Keratinocyte (primary cell): ENCODE measurements at regions not wholly inside any gene's neighbourhood (a gene's known extent, or its start where the extent isn't known, plus 50 kb on each side); places are given as distances from the start of the nearest gene placed in this dataset.

ENCODE experiments used
- DNase-seq: peaks from one replicate; pipeline ENCODE4 v3.0.0-alpha.2; 2011; ENCODE audit warnings: low read depth, missing footprints, low spot score
- FAIRE-seq: peaks from 2 replicates; lab custom pipeline; 2011; peaks lifted over from hg19 to GRCh38; lab: Jason Lieb, UNC
- H2AFZ ChIP-seq: 2 replicates; pipeline ENCODE4 v1.6.0; 2012; ENCODE audit warnings: low read length, control low read depth, inconsistent platforms; ENCODE audit not compliant: control insufficient read depth
- H3K27ac ChIP-seq: 2 replicates; pipeline ENCODE4 v1.5.1; 2011; ENCODE audit warnings: low read length; ENCODE audit not compliant: control insufficient read depth, insufficient read depth
- H3K27me3 ChIP-seq: 3 replicates; pipeline ENCODE4 v1.6.0; 2011; ENCODE audit warnings: low read length; ENCODE audit not compliant: control insufficient read depth, insufficient read depth; ENCODE audit errors: extremely low read depth
- H3K36me3 ChIP-seq, 2 experiments: 2 replicates in 1 of 2; 3 replicates in 1 of 2; pipeline ENCODE4 v1.5.1; 2011; ENCODE audit warnings: low read length in 2 of 2, mild to moderate bottlenecking in 1 of 2; ENCODE audit not compliant: control insufficient read depth in 2 of 2, insufficient read depth in 2 of 2; ENCODE audit errors: extremely low read depth in 1 of 2
- H3K4me1 ChIP-seq: 3 replicates; pipeline ENCODE4 v1.5.1; 2011; ENCODE audit warnings: low read length; ENCODE audit not compliant: control insufficient read depth, insufficient read depth; ENCODE audit errors: extremely low read depth
- H3K4me2 ChIP-seq: 3 replicates; pipeline ENCODE4 v1.6.0; 2011; ENCODE audit warnings: low read depth, low read length; ENCODE audit not compliant: control insufficient read depth, insufficient read depth; ENCODE audit errors: extremely low read depth
- H3K4me3 ChIP-seq, 3 experiments: fragments of 200-600 bp in 1 of 3; sonication (generic) in 1 of 3; 2 replicates in 2 of 3; 3 replicates in 1 of 3; pipeline ENCODE4 v1.5.1; 2011 to 2016; ENCODE audit warnings: low read length in 3 of 3, mild to moderate bottlenecking in 3 of 3, control low read depth in 2 of 3, inconsistent platforms in 1 of 3, low read depth in 1 of 3, mixed read lengths in 1 of 3, mixed run types in 1 of 3, moderate library complexity in 1 of 3; ENCODE audit not compliant: control insufficient read depth in 2 of 3, insufficient read depth in 2 of 3; ENCODE audit errors: extremely low read depth in 1 of 3
- H3K79me2 ChIP-seq: 2 replicates; pipeline ENCODE4 v1.6.0; 2012; ENCODE audit warnings: low read length; ENCODE audit not compliant: control insufficient read depth, insufficient read depth
- H3K9ac ChIP-seq: 3 replicates; pipeline ENCODE4 v1.6.0; 2011; ENCODE audit warnings: low read length; ENCODE audit not compliant: control insufficient read depth, insufficient read depth; ENCODE audit errors: extremely low read depth
- H3K9me1 ChIP-seq: 3 replicates; pipeline ENCODE4 v1.6.0; 2011; ENCODE audit warnings: low read length; ENCODE audit not compliant: control insufficient read depth, insufficient read depth; ENCODE audit errors: extremely low read depth
- H3K9me3 ChIP-seq: 2 replicates; pipeline ENCODE4 v1.5.1; 2012; ENCODE audit warnings: low read depth, low read length; ENCODE audit not compliant: control insufficient read depth
- H4K20me1 ChIP-seq: 3 replicates; pipeline ENCODE4 v1.6.0; 2011; ENCODE audit warnings: low read length; ENCODE audit not compliant: control insufficient read depth, insufficient read depth; ENCODE audit errors: extremely low read depth
- EZH2 ChIP-seq: IDR thresholded peaks from one replicate; pipeline ENCODE4 v1.6.1; 2012; ENCODE audit warnings: inconsistent platforms, mild to moderate bottlenecking, low read length, moderate library complexity
- dilution Hi-C: fragments of 300-500 bp; cut with MboI; formaldehyde crosslinking; loops from one replicate; pipeline ENCODE4 v1.7.0; 2020; ENCODE audit warnings: low sequenced_read_pairs; ENCODE audit not compliant: extremely low pct_ligation_motif_present
- TF ChIP-seq, protein P1 (sequence below), 3 experiments: IDR thresholded peaks in 1 of 3; conservative IDR thresholded peaks in 1 of 3; optimal IDR thresholded peaks in 1 of 3; 2 replicates in 2 of 3; 3 replicates in 1 of 3; pipeline versions ENCODE3 to v1.5.1; 2011; ENCODE audit warnings: low read length in 3 of 3, mild to moderate bottlenecking in 3 of 3, moderate library complexity in 2 of 3, control low read depth in 1 of 3, inconsistent platforms in 1 of 3; ENCODE audit not compliant: insufficient read depth in 2 of 3; ENCODE audit errors: extremely low read depth in 1 of 3

DNA sequence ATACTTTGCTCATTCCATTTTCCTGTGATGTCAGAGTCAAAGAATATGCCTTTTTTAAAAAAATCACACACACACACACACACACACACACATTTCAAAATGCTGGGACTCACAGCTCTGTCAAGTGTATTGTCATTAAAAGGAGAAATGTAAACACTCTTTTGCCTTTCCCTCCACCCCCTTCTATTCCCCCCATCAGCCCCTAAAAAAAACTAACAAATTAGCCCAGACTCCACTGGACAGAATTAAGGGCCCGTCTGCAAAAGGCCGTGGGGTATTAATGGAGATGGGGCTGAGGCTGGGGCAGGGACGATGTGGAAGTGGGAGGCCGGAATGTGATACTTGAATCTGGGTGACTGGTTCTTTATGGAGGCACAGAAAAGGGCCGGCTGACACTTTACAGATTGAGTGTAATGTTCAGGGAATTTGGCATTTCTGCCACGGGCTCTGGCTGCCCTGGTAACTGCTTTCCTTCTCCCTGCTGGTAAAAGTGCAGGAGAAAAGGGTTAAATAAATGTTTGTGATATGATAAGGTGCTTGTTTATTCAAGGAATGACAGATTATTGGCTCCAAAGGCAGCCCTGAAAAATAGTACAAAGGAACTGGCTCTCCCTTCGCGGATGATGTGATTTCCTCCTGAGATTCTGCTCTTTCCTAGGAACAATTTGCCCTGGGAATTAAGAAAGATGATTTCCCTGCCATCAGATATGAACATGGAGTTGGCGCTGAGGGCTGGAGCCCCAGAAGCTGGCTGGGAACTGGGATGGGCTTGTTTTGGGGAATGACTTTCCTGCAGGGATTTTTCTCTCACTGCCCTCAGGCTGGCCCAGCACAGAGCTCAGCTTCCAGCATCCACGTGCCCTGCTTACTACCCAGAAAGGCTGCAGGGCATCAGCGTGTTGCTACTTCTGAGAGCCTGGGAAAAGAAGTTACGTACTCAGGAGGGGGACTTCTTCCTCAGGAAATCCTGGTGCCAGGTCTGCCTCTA, 52.8 kb upstream of the CTAGE1 start:
- H3K36me3 ChIP-seq: no peaks in the 10 kb centered on the region
- peak overlapping the region; percentile 58 for H3K9ac ChIP-seq
- H2AFZ ChIP-seq: peak overlapping the region; percentile 45
- no peaks in the 10 kb centered on the region for H3K27me3 ChIP-seq
- H4K20me1 ChIP-seq: no peaks in the 10 kb centered on the region
- no peaks in the 10 kb centered on the region for H3K9me1 ChIP-seq
- dilution Hi-C loops: no loop called here
- TF ChIP-seq, protein P1, sequence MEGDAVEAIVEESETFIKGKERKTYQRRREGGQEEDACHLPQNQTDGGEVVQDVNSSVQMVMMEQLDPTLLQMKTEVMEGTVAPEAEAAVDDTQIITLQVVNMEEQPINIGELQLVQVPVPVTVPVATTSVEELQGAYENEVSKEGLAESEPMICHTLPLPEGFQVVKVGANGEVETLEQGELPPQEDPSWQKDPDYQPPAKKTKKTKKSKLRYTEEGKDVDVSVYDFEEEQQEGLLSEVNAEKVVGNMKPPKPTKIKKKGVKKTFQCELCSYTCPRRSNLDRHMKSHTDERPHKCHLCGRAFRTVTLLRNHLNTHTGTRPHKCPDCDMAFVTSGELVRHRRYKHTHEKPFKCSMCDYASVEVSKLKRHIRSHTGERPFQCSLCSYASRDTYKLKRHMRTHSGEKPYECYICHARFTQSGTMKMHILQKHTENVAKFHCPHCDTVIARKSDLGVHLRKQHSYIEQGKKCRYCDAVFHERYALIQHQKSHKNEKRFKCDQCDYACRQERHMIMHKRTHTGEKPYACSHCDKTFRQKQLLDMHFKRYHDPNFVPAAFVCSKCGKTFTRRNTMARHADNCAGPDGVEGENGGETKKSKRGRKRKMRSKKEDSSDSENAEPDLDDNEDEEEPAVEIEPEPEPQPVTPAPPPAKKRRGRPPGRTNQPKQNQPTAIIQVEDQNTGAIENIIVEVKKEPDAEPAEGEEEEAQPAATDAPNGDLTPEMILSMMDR (optimal IDR thresholded peaks at IDR 0.05 in 1 of 3, IDR thresholded peaks at IDR 0.05 in 1 of 3, conservative IDR thresholded peaks at IDR 0.05 in 1 of 3; ENCODE audit: extremely low read depth in 1 of 3, insufficient read depth in 2 of 3, low read length in 3 of 3): no peak
- no peak for TF ChIP-seq EZH2
- no peak overlapping the region for H3K4me3 ChIP-seq
- no peak for DNase-seq
- peak overlapping the region; percentile 22 for H3K4me2 ChIP-seq
- H3K9me3 ChIP-seq: peaks cover 5% of the 10 kb centered on the region
- no peak for FAIRE-seq
- peak overlapping the region; percentile 47 for H3K27ac ChIP-seq
- peaks cover 38% of the 10 kb centered on the region for H3K4me1 ChIP-seq
- H3K79me2 ChIP-seq: no peaks in the 10 kb centered on the region

DNA sequence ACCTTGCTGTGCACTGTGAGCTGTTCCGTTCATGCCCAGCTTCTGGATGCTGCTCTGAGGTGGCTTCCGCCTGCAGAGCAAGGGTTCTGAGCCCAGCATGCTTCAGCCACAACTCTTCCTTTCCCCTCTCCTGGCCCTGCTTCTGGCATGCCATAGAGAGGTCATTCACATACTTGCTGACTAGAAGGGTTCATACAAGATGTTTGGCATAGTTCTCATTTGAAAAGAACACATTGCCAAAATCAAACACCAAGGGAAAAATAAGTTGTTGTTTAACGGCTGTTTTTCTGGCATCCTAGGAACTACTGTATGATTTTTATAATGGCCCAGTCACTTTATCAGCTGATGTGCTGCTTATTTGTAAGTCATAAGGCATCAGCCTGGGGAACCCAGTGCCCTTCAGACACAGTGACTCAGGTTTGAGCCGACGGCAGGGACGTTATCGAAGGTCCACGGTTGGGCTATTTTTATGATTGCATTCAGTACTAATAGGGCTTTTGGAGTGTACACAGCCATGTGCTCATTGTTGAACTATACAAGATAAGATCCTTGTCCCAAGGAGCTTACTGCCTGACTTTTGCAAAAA, 53.9 kb upstream of the CTAGE1 start:
- FAIRE-seq (no peak), DNase-seq (no peak)
- no peaks in the 10 kb centered on the region for H3K9me1 ChIP-seq
- no peaks in the 10 kb centered on the region for H3K27me3 ChIP-seq
- no peak overlapping the region for H3K27ac ChIP-seq
- TF ChIP-seq, protein P1 (optimal IDR thresholded peaks at IDR 0.05 in 1 of 3, IDR thresholded peaks at IDR 0.05 in 1 of 3, conservative IDR thresholded peaks at IDR 0.05 in 1 of 3; ENCODE audit: extremely low read depth in 1 of 3, insufficient read depth in 2 of 3, low read length in 3 of 3): no peak
- no peak for TF ChIP-seq EZH2
- no peak overlapping the region for H3K4me3 ChIP-seq
- H3K36me3 ChIP-seq: no peaks in the 10 kb centered on the region
- H3K9me3 ChIP-seq: peaks cover 5% of the 10 kb centered on the region
- peak overlapping the region; percentile 16 for H3K9ac ChIP-seq
- no peak overlapping the region for H2AFZ ChIP-seq
- peaks cover 27% of the 10 kb centered on the region for H3K4me1 ChIP-seq
- H4K20me1 ChIP-seq: no peaks in the 10 kb centered on the region
- dilution Hi-C loops: no loop called here
- no peak overlapping the region for H3K4me2 ChIP-seq
- no peaks in the 10 kb centered on the region for H3K79me2 ChIP-seq
